Bronchial epithelial cell (primary cell): ENCODE measurements at regions not wholly inside any gene's neighbourhood (a gene's known extent, or its start where the extent isn't known, plus 50 kb on each side); places are given as distances from the start of the nearest gene placed in this dataset.

Experiments
- DNase-seq: peaks from one replicate; pipeline ENCODE4 v3.0.0-alpha.2; 2010; ENCODE audit warnings: low read depth
- FAIRE-seq: peaks from 2 replicates; lab custom pipeline; 2011; peaks lifted over from hg19 to GRCh38; lab: Jason Lieb, UNC
- H3K27me3 ChIP-seq: 2 replicates; pipeline ENCODE4 v1.5.1; 2011; ENCODE audit warnings: low read length; ENCODE audit not compliant: control insufficient read depth, insufficient read depth
- H3K36me3 ChIP-seq: 2 replicates; pipeline ENCODE4 v1.5.1; 2011; ENCODE audit warnings: low read length; ENCODE audit not compliant: control insufficient read depth, insufficient read depth
- H3K4me3 ChIP-seq: 2 replicates; pipeline ENCODE4 v1.5.1; 2011; ENCODE audit warnings: mild to moderate bottlenecking, low read depth, low read length, control low read depth
- TF ChIP-seq, protein P1 (sequence below): IDR thresholded peaks from 2 replicates; pipeline ENCODE4 v1.5.1; 2011; ENCODE audit warnings: mild to moderate bottlenecking, moderate library complexity, low read length, control low read depth, inconsistent platforms; ENCODE audit not compliant: insufficient read depth, severe bottlenecking

DNA sequence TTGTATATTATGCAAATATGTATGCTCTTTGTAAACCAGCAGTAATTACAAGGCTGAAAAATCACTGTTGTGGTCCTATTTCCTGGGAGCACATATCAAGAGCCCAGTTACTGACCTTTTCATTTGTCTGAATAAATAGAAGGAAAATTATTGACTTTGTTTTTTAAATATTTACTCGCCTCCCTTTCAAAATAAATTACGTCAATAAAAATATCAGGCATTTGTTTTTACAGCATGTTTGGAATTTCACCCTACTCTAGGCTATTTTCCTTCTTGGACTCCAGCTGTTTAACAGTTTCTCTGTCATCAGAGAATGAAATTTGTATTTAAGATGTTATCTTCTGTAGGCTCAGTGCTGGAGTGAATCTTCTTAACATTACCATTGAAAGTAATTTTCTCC is 59.9 kb upstream of the LRATD1 start:
- no peak overlapping the region for H3K4me3 ChIP-seq
- FAIRE-seq (no peak), DNase-seq (no peak)
- TF ChIP-seq, protein P1, sequence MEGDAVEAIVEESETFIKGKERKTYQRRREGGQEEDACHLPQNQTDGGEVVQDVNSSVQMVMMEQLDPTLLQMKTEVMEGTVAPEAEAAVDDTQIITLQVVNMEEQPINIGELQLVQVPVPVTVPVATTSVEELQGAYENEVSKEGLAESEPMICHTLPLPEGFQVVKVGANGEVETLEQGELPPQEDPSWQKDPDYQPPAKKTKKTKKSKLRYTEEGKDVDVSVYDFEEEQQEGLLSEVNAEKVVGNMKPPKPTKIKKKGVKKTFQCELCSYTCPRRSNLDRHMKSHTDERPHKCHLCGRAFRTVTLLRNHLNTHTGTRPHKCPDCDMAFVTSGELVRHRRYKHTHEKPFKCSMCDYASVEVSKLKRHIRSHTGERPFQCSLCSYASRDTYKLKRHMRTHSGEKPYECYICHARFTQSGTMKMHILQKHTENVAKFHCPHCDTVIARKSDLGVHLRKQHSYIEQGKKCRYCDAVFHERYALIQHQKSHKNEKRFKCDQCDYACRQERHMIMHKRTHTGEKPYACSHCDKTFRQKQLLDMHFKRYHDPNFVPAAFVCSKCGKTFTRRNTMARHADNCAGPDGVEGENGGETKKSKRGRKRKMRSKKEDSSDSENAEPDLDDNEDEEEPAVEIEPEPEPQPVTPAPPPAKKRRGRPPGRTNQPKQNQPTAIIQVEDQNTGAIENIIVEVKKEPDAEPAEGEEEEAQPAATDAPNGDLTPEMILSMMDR: no peak
- H3K27me3 ChIP-seq: no peaks in the 10 kb centered on the region
- no peaks in the 10 kb centered on the region for H3K36me3 ChIP-seq

DNA sequence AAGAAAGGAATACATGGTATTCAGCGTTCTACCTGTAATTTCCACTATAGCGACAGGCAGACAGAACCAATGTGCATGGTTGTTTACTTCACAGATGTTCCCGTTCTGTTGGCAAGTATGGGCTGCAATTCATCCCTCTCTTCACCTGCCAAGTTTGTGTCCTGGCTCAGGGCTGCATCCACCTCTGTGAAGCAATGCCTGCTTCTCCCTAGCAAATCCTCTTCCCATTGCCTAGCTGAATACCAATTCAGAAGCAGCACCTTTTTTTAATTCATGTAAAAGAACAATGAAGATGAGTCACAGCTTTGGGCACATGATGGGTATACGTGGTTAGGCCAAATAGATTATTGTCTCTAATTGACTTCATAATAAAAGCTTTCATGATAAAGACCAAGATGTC is 54.7 kb upstream of the LRATD1 start:
- DNase-seq (peak; percentile 41), FAIRE-seq (peak; percentile 77)
- no peaks in the 10 kb centered on the region for H3K27me3 ChIP-seq
- no peak overlapping the region for H3K4me3 ChIP-seq
- H3K36me3 ChIP-seq: no peaks in the 10 kb centered on the region
- TF ChIP-seq, protein P1: no peak
